ENCODE measurements at regions not wholly inside any gene's neighbourhood (a gene's known extent, or its start where the extent isn't known, plus 50 kb on each side); places are given as distances from the start of the nearest gene placed in this dataset.

- Mint-ChIP-seq H3K27ac (no peak overlapping the region), H3K36me3 (ENCODE audit: low read depth) (peaks cover 11% of the 10 kb centered on the region; the same call in 1 of the 2 replicates), H3K27me3 (ENCODE audit: insufficient read depth) (no peaks in the 10 kb centered on the region; the same call in 1 of the 2 replicates), H3K4me1 (ENCODE audit: low read depth) (no peaks in the 10 kb centered on the region), H3K4me3 (no peak overlapping the region), H3K9me3 (peaks cover 63% of the 10 kb centered on the region)
- no peak for DNase-seq
- TF ChIP-seq CTCF (IDR thresholded peaks at IDR 0.05), result no peak
Observed at GRCh38 chr1:30144831-30145230, 578.6 kb downstream of the MATN1 start.

- no peak for DNase-seq
- Mint-ChIP-seq H3K4me1 (ENCODE audit: low read depth) (no peaks in the 10 kb centered on the region), H3K27ac (no peak overlapping the region), H3K4me3 (no peak overlapping the region), H3K27me3 (ENCODE audit: insufficient read depth) (peaks cover 1% of the 10 kb centered on the region), H3K36me3 (ENCODE audit: low read depth) (peaks cover 6% of the 10 kb centered on the region; the same call in 1 of the 2 replicates), H3K9me3 (peaks cover 52% of the 10 kb centered on the region)
- no peak for TF ChIP-seq CTCF (IDR thresholded peaks at IDR 0.05)
Observed at GRCh38 chr1:30143517-30143916, 579.9 kb downstream of the MATN1 start.

GRCh38 chr1:30140566-30140965 is 582.8 kb downstream of the MATN1 start:
- Mint-ChIP-seq H3K9me3 (peaks cover 43% of the 10 kb centered on the region), H3K4me3 (no peak overlapping the region), H3K27me3 (ENCODE audit: insufficient read depth) (peaks cover 1% of the 10 kb centered on the region), H3K36me3 (ENCODE audit: low read depth) (peaks cover 6% of the 10 kb centered on the region; the same call in 1 of the 2 replicates), H3K27ac (no peak overlapping the region), H3K4me1 (ENCODE audit: low read depth) (no peaks in the 10 kb centered on the region)
- no peak for DNase-seq
- TF ChIP-seq CTCF (IDR thresholded peaks at IDR 0.05), result no peak

DNA sequence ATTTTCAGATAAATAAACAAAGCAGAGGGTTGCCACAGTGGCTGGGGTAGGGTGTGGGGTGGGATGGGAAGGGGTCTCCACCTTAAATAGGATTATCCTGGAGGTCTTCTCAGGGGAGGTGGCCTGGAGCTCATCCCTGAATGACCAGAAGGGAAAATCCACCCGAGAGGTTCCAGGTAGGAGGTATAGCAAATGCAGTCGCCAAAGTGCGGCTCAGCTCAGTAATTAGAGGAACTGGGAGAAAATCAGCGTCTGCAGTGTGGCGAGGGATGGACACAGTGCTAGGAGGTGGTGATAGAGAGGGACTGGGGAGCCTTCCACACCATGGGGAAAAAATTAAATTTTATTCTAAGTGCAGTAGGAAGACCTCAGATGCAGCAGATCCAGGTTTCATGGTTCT is 584.5 kb downstream of the MATN1 start:
- no peak for TF ChIP-seq CTCF (IDR thresholded peaks at IDR 0.05)
- DNase-seq, result no peak
- peaks cover 32% of the 10 kb centered on the region for H3K9me3 Mint-ChIP-seq
- H3K36me3 Mint-ChIP-seq (ENCODE audit: low read depth), result no peaks in the 10 kb centered on the region
- no peak overlapping the region for H3K27ac Mint-ChIP-seq
- no peaks in the 10 kb centered on the region for H3K4me1 Mint-ChIP-seq (ENCODE audit: low read depth)
- no peak overlapping the region for H3K4me3 Mint-ChIP-seq
- H3K27me3 Mint-ChIP-seq (ENCODE audit: insufficient read depth), result peaks cover 1% of the 10 kb centered on the region

- H3K36me3 Mint-ChIP-seq (ENCODE audit: low read depth), result 0 out of 2 replicates have a peak, but pooled peaks cover 6% of the 10 kb centered on the region
- no peak overlapping the region for H3K4me3 Mint-ChIP-seq
- H3K4me1 Mint-ChIP-seq (ENCODE audit: low read depth), result no peaks in the 10 kb centered on the region
- peaks cover 3% of the 10 kb centered on the region; the same call in 1 of the 2 replicates for H3K27me3 Mint-ChIP-seq (ENCODE audit: insufficient read depth)
- H3K9me3 Mint-ChIP-seq, result peaks cover 31% of the 10 kb centered on the region
- DNase-seq, result no peak
- no peak for TF ChIP-seq CTCF (IDR thresholded peaks at IDR 0.05)
- H3K27ac Mint-ChIP-seq, result no peak overlapping the region
Observed at GRCh38 chr1:30137001-30137400, 586.4 kb downstream of the MATN1 start.

DNA sequence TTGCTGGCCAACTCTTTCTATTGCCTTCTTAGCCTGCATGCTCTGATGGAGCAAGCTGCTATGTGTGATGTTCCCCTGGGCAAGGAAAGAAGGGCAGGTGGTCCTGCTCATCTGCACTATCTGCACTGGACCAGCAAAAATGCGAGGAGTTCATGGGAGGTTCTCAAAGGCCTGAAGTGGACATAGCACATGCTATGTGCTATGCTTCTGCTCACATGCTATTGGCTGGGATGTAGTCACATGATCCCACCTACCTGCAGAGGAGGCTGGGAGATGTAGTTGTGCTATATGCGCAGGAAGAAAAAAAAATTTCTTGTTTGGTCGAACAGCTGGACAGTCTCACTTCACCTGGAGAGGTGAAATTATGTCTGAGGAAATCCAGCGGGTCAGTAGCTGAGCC is 587.7 kb downstream of the MATN1 start:
- H3K4me1 Mint-ChIP-seq (ENCODE audit: low read depth), result no peaks in the 10 kb centered on the region
- H3K36me3 Mint-ChIP-seq (ENCODE audit: low read depth), result 0 out of 2 replicates have a peak, but pooled peaks cover 6% of the 10 kb centered on the region
- H3K27me3 Mint-ChIP-seq (ENCODE audit: insufficient read depth), result peaks cover 3% of the 10 kb centered on the region; the same call in 1 of the 2 replicates
- no peak for TF ChIP-seq CTCF (IDR thresholded peaks at IDR 0.05)
- H3K4me3 Mint-ChIP-seq, result no peak overlapping the region
- no peak for DNase-seq
- H3K9me3 Mint-ChIP-seq, result peaks cover 27% of the 10 kb centered on the region
- H3K27ac Mint-ChIP-seq, result no peak overlapping the region

All from HFFc6 (cell line).